Upper lobe of left lung (tissue), 6 donors: ENCODE measurements at regions not wholly inside any gene's neighbourhood (a gene's known extent, or its start where the extent isn't known, plus 50 kb on each side); places are given as distances from the start of the nearest gene placed in this dataset.

Source experiments
- ATAC-seq, 2 donors: fragments of 200-7000 bp; cut with Tn5 transposase; one replicate each; pipeline ENCODE4 v1.9.1; 2022; ENCODE audit warnings: mild to moderate bottlenecking in 2 of 2, moderate library complexity in 2 of 2; ENCODE audit not compliant: low FRiP score in 2 of 2
- DNase-seq, 2 donors: peaks; one replicate each; pipeline ENCODE4 v3.0.0-alpha.2; 2019 to 2020
- H3K27ac ChIP-seq, 4 donors: fragments of 200-600 bp; sonication (generic); one replicate each; pipeline ENCODE4 v1.5.1; 2016 to 2019
- H3K27me3 ChIP-seq, 4 donors: fragments of 200-600 bp; sonication (generic); one replicate each; pipeline ENCODE4 v1.5.1; 2017 to 2019
- H3K36me3 ChIP-seq, 4 donors: fragments of 200-600 bp; sonication (generic); one replicate each; pipeline ENCODE4 v1.5.1; 2016 to 2019
- H3K4me1 ChIP-seq, 4 donors: fragments of 200-600 bp; sonication (generic); one replicate each; pipeline ENCODE4 v1.5.1; 2018 to 2019
- H3K4me3 ChIP-seq, 4 donors: fragments of 200-600 bp; sonication (generic); one replicate each; pipeline ENCODE4 v1.5.1; 2017 to 2019; ENCODE audit warnings: mild to moderate bottlenecking in 2 of 4, moderate library complexity in 1 of 4
- H3K9me3 ChIP-seq, 4 donors: fragments of 200-600 bp; sonication (generic); one replicate each; pipeline ENCODE4 v1.5.1; 2018 to 2019
- EP300 ChIP-seq, 4 donors: sonication (generic); formaldehyde crosslinking; IDR thresholded peaks; one replicate each; pipeline ENCODE4 v1.5.1; 2017; ENCODE audit warnings: antibody characterized with exemption in 4 of 4, control low read depth in 2 of 4
- POLR2A ChIP-seq, 4 donors: fragments of 450-650 bp; IDR thresholded peaks; one replicate each; pipeline ENCODE4 v1.5.1; 2016 to 2017; ENCODE audit warnings: antibody characterized with exemption in 4 of 4, mild to moderate bottlenecking in 2 of 4
- POLR2AphosphoS5 ChIP-seq, 2 donors: sonication (generic); formaldehyde crosslinking; IDR thresholded peaks; one replicate each; pipeline ENCODE4 v1.5.1; 2017; ENCODE audit warnings: antibody characterized with exemption in 2 of 2
- WGBS, 2 donors: methylation state at CpG; one replicate each; pipeline ENCODE4 v1.1.5; 2017 to 2018; 5-methylcytosine and 5-hydroxymethylcytosine counted together
- TF ChIP-seq, protein P1 (sequence below), 6 experiments: fragments of 450-650 bp in 4 of 6; fragments of 200-600 bp in 2 of 6; sonication (generic) in 2 of 6; IDR thresholded peaks; one replicate each; pipeline ENCODE4 v1.5.1; 2016 to 2019; ENCODE audit warnings: antibody characterized with exemption in 6 of 6
- donor health status: DM: no; HTN: no; CAD: no; lungs with moderate emphysema.
- donor health status: DM: no; HTN: yes; CAD: no; lungs with severe emphysema.

DNA sequence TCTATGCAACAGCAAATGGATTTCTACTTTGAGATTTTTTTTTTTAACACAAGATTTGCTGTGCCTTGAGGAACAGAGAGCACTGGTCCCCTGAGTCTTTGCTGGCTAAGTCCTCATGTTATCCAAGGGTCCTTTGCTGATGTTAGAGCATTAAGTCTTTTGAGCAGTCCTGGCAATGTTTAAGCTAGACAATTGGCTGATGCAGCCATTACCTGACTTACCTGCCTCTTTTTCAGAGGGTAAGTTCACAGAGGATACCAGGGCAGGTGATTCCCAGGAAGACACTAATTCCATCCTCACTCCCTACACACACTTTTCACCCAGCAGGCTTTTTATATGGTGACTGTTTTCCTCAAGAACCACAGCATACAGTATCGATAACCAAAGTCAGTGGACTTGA, 337.7 kb downstream of the HDGFL1 start:
- WGBS, 2 donors, result 100% methylated on average over 1 of the region's 1 CpG
- H3K4me3 ChIP-seq, result no peak overlapping the region
- no peaks in the 10 kb centered on the region for H3K9me3 ChIP-seq
- DNase-seq (no peak), ATAC-seq (no peak)
- H3K36me3 ChIP-seq, result no peaks in the 10 kb centered on the region
- no peaks in the 10 kb centered on the region for H3K27me3 ChIP-seq
- H3K27ac ChIP-seq, result no peak overlapping the region
- no peaks in the 10 kb centered on the region for H3K4me1 ChIP-seq
- TF ChIP-seq POLR2AphosphoS5 (IDR thresholded peaks at IDR 0.05), result no peak
- TF ChIP-seq EP300 (IDR thresholded peaks at IDR 0.05), result no peak
- TF ChIP-seq, protein P1, sequence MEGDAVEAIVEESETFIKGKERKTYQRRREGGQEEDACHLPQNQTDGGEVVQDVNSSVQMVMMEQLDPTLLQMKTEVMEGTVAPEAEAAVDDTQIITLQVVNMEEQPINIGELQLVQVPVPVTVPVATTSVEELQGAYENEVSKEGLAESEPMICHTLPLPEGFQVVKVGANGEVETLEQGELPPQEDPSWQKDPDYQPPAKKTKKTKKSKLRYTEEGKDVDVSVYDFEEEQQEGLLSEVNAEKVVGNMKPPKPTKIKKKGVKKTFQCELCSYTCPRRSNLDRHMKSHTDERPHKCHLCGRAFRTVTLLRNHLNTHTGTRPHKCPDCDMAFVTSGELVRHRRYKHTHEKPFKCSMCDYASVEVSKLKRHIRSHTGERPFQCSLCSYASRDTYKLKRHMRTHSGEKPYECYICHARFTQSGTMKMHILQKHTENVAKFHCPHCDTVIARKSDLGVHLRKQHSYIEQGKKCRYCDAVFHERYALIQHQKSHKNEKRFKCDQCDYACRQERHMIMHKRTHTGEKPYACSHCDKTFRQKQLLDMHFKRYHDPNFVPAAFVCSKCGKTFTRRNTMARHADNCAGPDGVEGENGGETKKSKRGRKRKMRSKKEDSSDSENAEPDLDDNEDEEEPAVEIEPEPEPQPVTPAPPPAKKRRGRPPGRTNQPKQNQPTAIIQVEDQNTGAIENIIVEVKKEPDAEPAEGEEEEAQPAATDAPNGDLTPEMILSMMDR (IDR thresholded peaks at IDR 0.05), result no peak
- no peak for TF ChIP-seq POLR2A (IDR thresholded peaks at IDR 0.05)

DNA sequence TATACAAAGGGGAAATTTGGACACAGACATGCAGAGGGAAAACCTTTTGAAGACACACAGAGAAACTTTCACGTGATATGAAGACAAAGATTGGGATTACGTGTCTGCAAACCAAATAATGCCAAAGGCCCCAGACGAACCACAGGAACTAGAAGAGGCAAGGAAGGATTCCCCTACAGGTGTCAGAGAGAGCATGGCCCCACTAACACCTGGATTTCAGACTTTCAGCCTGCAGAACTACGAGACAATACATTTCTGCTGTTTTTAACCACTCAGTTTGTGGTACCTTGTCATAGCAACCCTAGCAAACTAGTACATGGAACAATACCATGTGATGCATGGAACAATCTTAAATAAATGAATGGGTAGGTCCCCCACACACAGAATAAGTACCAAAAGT, 341.0 kb downstream of the HDGFL1 start:
- Histone ChIP-seq H3K36me3 (no peaks in the 10 kb centered on the region), H3K4me3 (no peak overlapping the region), H3K4me1 (no peaks in the 10 kb centered on the region), H3K27ac (no peak overlapping the region), H3K9me3 (no peaks in the 10 kb centered on the region), H3K27me3 (no peaks in the 10 kb centered on the region)
- TF ChIP-seq, protein P1 (IDR thresholded peaks at IDR 0.05), result no peak
- TF ChIP-seq POLR2A (IDR thresholded peaks at IDR 0.05) (no peak), POLR2AphosphoS5 (IDR thresholded peaks at IDR 0.05) (no peak), EP300 (IDR thresholded peaks at IDR 0.05) (no peak)
- 83 to 88% methylated on average over 4 of the region's 4 CpGs for WGBS, 2 donors
- ATAC-seq, result no peak
- no peak for DNase-seq

DNA sequence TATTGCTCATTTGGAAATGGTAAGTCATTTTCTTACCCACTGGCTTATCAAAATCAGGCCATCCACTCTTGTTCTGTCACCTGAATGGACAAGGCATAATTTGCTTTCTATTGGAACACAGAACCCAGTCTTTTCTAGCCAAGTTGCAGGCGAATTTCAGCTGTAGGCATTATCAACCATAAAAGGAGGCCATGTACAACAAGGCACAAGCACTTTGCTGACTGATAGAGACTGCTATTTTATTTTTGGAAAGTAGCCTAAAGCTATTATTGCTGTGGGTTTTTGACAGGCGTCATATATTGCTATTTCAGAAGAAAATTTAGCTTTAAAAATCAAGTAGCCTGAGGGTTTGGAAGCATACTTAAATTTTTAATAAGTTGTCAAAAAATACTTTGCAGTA, 344.2 kb downstream of the HDGFL1 start:
- 68 to 69% methylated on average over 2 of the region's 2 CpGs for WGBS, 2 donors
- DNase-seq, result no peak
- no peaks in the 10 kb centered on the region for H3K36me3 ChIP-seq
- no peak for ATAC-seq
- H3K27me3 ChIP-seq, result no peaks in the 10 kb centered on the region
- TF ChIP-seq EP300 (IDR thresholded peaks at IDR 0.05) (no peak), POLR2AphosphoS5 (IDR thresholded peaks at IDR 0.05) (no peak), POLR2A (IDR thresholded peaks at IDR 0.05) (no peak)
- TF ChIP-seq, protein P1 (IDR thresholded peaks at IDR 0.05), result no peak
- no peaks in the 10 kb centered on the region for H3K9me3 ChIP-seq
- no peaks in the 10 kb centered on the region for H3K4me1 ChIP-seq
- H3K4me3 ChIP-seq, result no peak overlapping the region
- H3K27ac ChIP-seq, result no peak overlapping the region

DNA sequence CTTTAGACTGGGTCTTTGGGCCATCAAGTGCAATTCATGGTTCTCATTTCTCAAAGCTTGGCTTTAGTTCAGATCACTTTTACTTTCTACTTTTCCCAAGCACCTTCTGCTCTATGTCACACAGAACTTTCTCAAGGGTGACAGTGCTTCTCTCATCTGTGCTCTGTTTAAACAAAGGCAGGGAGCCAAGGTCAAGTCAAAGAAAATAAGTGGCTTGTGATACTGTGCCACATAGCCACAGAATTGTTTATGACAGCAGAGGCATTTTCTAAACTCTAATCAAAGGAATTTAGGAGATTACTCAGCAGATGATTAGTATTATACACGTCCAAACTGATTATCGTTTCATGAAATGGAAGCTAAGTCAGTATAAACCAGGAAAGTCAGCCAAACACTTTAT, 348.0 kb downstream of the HDGFL1 start:
- TF ChIP-seq POLR2A (IDR thresholded peaks at IDR 0.05) (no peak), EP300 (IDR thresholded peaks at IDR 0.05) (no peak), POLR2AphosphoS5 (IDR thresholded peaks at IDR 0.05) (no peak)
- TF ChIP-seq, protein P1 (IDR thresholded peaks at IDR 0.05), result no peak
- Histone ChIP-seq H3K27me3 (no peaks in the 10 kb centered on the region), H3K9me3 (no peaks in the 10 kb centered on the region), H3K4me1 (no peaks in the 10 kb centered on the region), H3K4me3 (no peak overlapping the region), H3K36me3 (no peaks in the 10 kb centered on the region), H3K27ac (no peak overlapping the region)
- DNase-seq (no peak), ATAC-seq (no peak)
- 34 to 57% methylated on average over 2 of the region's 2 CpGs for WGBS, 2 donors

DNA sequence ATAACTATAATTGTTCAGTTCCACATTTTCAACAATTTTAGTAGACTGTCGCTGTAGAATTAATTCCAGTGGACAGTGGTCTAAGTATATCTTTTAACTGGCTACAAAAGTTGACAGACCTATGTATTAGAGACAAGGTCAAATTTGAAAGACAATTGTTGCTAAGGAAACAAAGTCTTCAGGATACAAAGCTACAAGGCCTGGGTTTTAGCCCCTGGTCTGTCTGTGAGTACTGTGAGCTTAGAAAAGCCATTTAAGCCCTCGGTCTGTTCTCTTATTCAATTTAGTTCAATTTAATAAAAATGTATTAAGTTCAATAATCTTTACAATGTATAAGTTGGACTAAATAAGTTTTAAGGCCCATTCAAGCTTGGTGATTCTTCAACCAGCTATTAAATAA, 352.5 kb downstream of the HDGFL1 start:
- H3K4me3 ChIP-seq, result no peak overlapping the region
- no peaks in the 10 kb centered on the region for H3K36me3 ChIP-seq
- DNase-seq (no peak), ATAC-seq (no peak)
- H3K27ac ChIP-seq, result no peak overlapping the region
- H3K27me3 ChIP-seq, result no peaks in the 10 kb centered on the region
- WGBS, 2 donors, result 75 to 89% methylated on average over 2 of the region's 2 CpGs
- TF ChIP-seq, protein P1 (IDR thresholded peaks at IDR 0.05), result no peak
- TF ChIP-seq POLR2AphosphoS5 (IDR thresholded peaks at IDR 0.05), result no peak
- TF ChIP-seq POLR2A (IDR thresholded peaks at IDR 0.05), result no peak
- TF ChIP-seq EP300 (IDR thresholded peaks at IDR 0.05), result no peak
- peaks cover 0 to 7% (median 0%) of the 10 kb centered on the region in 4 donors for H3K4me1 ChIP-seq
- H3K9me3 ChIP-seq, result no peaks in the 10 kb centered on the region
